HL-60 (cell line): ENCODE measurements at regions not wholly inside any gene's neighbourhood (a gene's known extent, or its start where the extent isn't known, plus 50 kb on each side); places are given as distances from the start of the nearest gene placed in this dataset.
A peak's percentile ranks its signal among the peaks of the same experiment; 100 is the strongest.

Source experiments
- DNase-seq, 2 experiments: peaks; one replicate each; pipeline ENCODE4 v3.0.0-alpha.2; 2010 to 2020; ENCODE audit warnings: low read depth in 1 of 2, low spot score in 1 of 2
- H3K27ac ChIP-seq: fragments of 250-450 bp; sonication (Bioruptor Pico); replicated peaks from 2 replicates; pipeline ENCODE4 v1.5.1; 2020; ENCODE audit warnings: mild to moderate bottlenecking, moderate library complexity
- H3K27me3 ChIP-seq: fragments of 250-450 bp; sonication (Bioruptor Pico); 2 replicates; pipeline ENCODE4 v1.5.1; 2021; ENCODE audit warnings: mild to moderate bottlenecking, moderate library complexity; ENCODE audit not compliant: insufficient read depth, poor library complexity, severe bottlenecking
- H3K4me3 ChIP-seq: replicated peaks from 2 replicates; pipeline ENCODE4 v1.5.1; 2011; ENCODE audit warnings: mild to moderate bottlenecking, control low read depth, low read length; ENCODE audit not compliant: insufficient read depth
- CTCF ChIP-seq: IDR thresholded peaks from one replicate; pipeline ENCODE4 v1.5.1; 2011; ENCODE audit warnings: low read length, control low read depth, inconsistent platforms; ENCODE audit not compliant: insufficient read depth
- GABPA ChIP-seq: IDR thresholded peaks from 2 replicates; pipeline ENCODE4 v1.6.1; 2012; ENCODE audit warnings: low read depth
- POLR2AphosphoS5 ChIP-seq: IDR thresholded peaks from 2 replicates; pipeline ENCODE4 v1.6.1; 2012; ENCODE audit warnings: low read depth
- REST ChIP-seq: IDR thresholded peaks from 2 replicates; pipeline ENCODE4 v1.6.1; 2012; ENCODE audit warnings: low read depth; ENCODE audit not compliant: insufficient replicate concordance
- SPI1 ChIP-seq: IDR thresholded peaks from 2 replicates; pipeline ENCODE4 v1.6.1; 2012; ENCODE audit warnings: low read depth, mild to moderate bottlenecking, borderline replicate concordance

GRCh38 chr5:74432216-74432615 lies 208.3 kb downstream of the ENC1 start:
- no peak for DNase-seq
- Histone ChIP-seq H3K4me3 (no peak overlapping the region), H3K27me3 (no peaks in the 10 kb centered on the region), H3K27ac (no peak overlapping the region)
- no peak for TF ChIP-seq GABPA
- TF ChIP-seq CTCF = no peak
- TF ChIP-seq POLR2AphosphoS5 = no peak
- TF ChIP-seq REST = no peak
- TF ChIP-seq SPI1 = no peak

GRCh38 chr5:74431290-74431669 lies 209.2 kb downstream of the ENC1 start:
- TF ChIP-seq POLR2AphosphoS5 (no peak), REST (no peak), SPI1 (no peak), CTCF (no peak), GABPA (no peak)
- Histone ChIP-seq H3K4me3 (no peak overlapping the region), H3K27ac (no peak overlapping the region), H3K27me3 (no peaks in the 10 kb centered on the region)
- no peak for DNase-seq

GRCh38 chr5:74430631-74431289 lies 209.8 kb downstream of the ENC1 start:
- no peak overlapping the region for H3K27ac ChIP-seq
- TF ChIP-seq SPI1 = peak; percentile 23; the same call in 1 of the 2 replicates
- TF ChIP-seq POLR2AphosphoS5 = no peak
- H3K27me3 ChIP-seq = no peaks in the 10 kb centered on the region
- H3K4me3 ChIP-seq = no peak overlapping the region
- DNase-seq = no peak

GRCh38 chr5:74429495-74429894 lies 211.0 kb downstream of the ENC1 start:
- no peak overlapping the region for H3K27ac ChIP-seq
- no peak overlapping the region for H3K4me3 ChIP-seq
- TF ChIP-seq SPI1 = no peak
- no peak for TF ChIP-seq GABPA
- no peak for TF ChIP-seq POLR2AphosphoS5
- TF ChIP-seq REST = no peak
- no peak for TF ChIP-seq CTCF
- no peaks in the 10 kb centered on the region for H3K27me3 ChIP-seq
- DNase-seq = no peak
